GM12873 (cell line): ENCODE measurements at regions not wholly inside any gene's neighbourhood (a gene's known extent, or its start where the extent isn't known, plus 50 kb on each side); places are given as distances from the start of the nearest gene placed in this dataset.

ENCODE experiments used
- TF ChIP-seq, protein P1 (sequence below): IDR thresholded peaks from 2 replicates; pipeline ENCODE4 v1.5.1; 2012; ENCODE audit warnings: low read depth, mild to moderate bottlenecking, moderate library complexity, low read length, control low read depth; ENCODE audit not compliant: insufficient read depth; ENCODE audit errors: missing control alignments

- TF ChIP-seq, protein P1, sequence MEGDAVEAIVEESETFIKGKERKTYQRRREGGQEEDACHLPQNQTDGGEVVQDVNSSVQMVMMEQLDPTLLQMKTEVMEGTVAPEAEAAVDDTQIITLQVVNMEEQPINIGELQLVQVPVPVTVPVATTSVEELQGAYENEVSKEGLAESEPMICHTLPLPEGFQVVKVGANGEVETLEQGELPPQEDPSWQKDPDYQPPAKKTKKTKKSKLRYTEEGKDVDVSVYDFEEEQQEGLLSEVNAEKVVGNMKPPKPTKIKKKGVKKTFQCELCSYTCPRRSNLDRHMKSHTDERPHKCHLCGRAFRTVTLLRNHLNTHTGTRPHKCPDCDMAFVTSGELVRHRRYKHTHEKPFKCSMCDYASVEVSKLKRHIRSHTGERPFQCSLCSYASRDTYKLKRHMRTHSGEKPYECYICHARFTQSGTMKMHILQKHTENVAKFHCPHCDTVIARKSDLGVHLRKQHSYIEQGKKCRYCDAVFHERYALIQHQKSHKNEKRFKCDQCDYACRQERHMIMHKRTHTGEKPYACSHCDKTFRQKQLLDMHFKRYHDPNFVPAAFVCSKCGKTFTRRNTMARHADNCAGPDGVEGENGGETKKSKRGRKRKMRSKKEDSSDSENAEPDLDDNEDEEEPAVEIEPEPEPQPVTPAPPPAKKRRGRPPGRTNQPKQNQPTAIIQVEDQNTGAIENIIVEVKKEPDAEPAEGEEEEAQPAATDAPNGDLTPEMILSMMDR: no peak
Observed at GRCh38 chr9:108668938-108669335, 186.8 kb downstream of the ACTL7B start.

GRCh38 chr9:108668191-108668937 is 187.4 kb downstream of the ACTL7B start:
- TF ChIP-seq, protein P1: no peak

- TF ChIP-seq, protein P1: no peak
Observed at GRCh38 chr9:108666240-108666784, 189.5 kb downstream of the ACTL7B start.

- TF ChIP-seq, protein P1: no peak
Observed at GRCh38 chr9:108665521-108666239, 190.1 kb downstream of the ACTL7B start.

DNA sequence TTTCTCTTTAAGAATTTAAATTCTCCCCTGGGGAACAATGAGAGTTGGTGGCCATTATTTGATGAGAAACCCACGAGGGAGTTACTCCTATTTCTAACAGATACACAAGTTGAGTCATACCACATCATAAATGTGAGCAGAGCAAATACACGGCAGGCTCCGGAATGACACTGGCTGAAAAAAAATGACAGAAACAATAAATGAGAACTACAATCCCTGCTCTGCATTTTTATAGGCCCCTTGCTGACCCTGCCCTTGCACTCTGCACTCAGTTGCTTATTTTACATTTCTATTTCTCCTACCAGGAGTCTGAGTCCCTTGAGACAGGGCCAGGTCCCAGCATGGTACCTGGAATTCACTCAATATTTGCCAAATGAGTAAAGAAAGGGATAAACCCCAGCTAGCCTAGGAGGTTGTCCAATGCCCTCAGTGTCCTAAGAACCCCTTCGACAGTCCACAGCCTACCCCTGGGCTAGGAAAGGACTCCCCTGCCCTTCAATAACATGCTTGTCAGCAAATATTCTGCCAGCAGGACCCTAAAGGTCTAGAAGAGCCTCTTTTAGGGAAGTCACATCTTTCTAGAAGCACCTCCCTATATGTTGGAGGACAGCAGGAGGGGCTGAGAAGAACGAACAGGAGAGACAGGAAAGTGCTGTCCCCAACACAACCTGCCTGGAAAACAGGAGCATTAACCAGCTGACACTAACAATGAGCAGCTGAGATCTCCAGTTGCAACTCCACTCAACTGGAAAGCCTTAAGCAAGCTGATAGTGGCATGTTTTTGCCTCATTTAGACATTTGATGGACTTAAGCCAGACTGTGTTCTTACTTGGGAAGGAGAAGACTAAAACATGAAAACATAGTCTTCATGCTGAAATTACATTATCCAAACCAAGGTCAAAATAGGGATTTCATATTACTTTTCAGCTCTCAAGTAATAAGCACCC is 191.2 kb downstream of the ACTL7B start:
- TF ChIP-seq, protein P1: no peak

GRCh38 chr9:108663422-108663821 is 192.4 kb downstream of the ACTL7B start:
- TF ChIP-seq, protein P1: no peak
